ENCODE measurements at regions not wholly inside any gene's neighbourhood (a gene's known extent, or its start where the extent isn't known, plus 50 kb on each side); places are given as distances from the start of the nearest gene placed in this dataset.

DNA sequence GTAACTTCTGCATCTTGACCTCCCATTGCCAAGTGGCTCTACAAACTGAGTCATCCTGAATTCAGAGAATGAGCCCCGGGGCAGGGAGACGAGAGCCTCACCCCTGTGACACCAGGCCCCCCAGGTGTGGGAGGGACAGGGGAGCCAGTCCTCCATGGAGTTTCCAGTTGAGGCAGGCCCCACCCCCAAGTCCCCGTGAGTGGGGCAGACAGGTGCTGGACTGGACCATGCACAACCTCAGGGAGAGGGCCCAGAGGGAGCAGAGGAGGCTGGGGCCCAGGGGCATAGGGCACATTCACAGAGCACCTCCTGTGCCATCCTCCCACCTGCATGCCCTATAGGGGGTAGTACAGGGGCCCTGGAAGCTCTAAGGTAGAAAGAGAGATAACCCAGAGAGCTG lies 180.8 kb downstream of the BRD1 start:
- H3K9me3 ChIP-seq (ENCODE audit: control insufficient read depth, insufficient read depth, low read length) = no peaks in the 10 kb centered on the region
- no peak overlapping the region for H3K4me2 ChIP-seq (ENCODE audit: low read length)
- H3K4me3 ChIP-seq (ENCODE audit: low read length) = no peak overlapping the region
- peaks cover 78% of the 10 kb centered on the region for H3K36me3 ChIP-seq (ENCODE audit: control insufficient read depth, low read length)
- no peak for TF ChIP-seq EZH2phosphoT487 (IDR thresholded peaks at IDR 0.05; ENCODE audit: borderline replicate concordance, low read length)
- TF ChIP-seq, protein P1, sequence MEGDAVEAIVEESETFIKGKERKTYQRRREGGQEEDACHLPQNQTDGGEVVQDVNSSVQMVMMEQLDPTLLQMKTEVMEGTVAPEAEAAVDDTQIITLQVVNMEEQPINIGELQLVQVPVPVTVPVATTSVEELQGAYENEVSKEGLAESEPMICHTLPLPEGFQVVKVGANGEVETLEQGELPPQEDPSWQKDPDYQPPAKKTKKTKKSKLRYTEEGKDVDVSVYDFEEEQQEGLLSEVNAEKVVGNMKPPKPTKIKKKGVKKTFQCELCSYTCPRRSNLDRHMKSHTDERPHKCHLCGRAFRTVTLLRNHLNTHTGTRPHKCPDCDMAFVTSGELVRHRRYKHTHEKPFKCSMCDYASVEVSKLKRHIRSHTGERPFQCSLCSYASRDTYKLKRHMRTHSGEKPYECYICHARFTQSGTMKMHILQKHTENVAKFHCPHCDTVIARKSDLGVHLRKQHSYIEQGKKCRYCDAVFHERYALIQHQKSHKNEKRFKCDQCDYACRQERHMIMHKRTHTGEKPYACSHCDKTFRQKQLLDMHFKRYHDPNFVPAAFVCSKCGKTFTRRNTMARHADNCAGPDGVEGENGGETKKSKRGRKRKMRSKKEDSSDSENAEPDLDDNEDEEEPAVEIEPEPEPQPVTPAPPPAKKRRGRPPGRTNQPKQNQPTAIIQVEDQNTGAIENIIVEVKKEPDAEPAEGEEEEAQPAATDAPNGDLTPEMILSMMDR (IDR thresholded peaks at IDR 0.05; ENCODE audit: low read depth, low read length, poor library complexity, severe bottlenecking) = no peak
- H3K9me2 ChIP-seq (replicated peaks; ENCODE audit: control insufficient read depth, low read length) = no peaks in the 10 kb centered on the region
- no peaks in the 10 kb centered on the region for H3F3A ChIP-seq (ENCODE audit: control insufficient read depth, insufficient read depth)
- H3K27ac ChIP-seq (ENCODE audit: low read depth, low read length) = no peak overlapping the region
- H4K20me1 ChIP-seq (ENCODE audit: control insufficient read depth, insufficient read depth, low read depth, low read length) = peaks cover 6% of the 10 kb centered on the region; the same call in 1 of the 2 replicates
- peaks cover 100% of the 10 kb centered on the region for H3K79me2 ChIP-seq (ENCODE audit: control insufficient read depth, low read length)
- no peaks in the 10 kb centered on the region for H3K27me3 ChIP-seq (ENCODE audit: control insufficient read depth, low read length)
- no peaks in the 10 kb centered on the region for H3K4me1 ChIP-seq (ENCODE audit: control insufficient read depth, low read length)

DNA sequence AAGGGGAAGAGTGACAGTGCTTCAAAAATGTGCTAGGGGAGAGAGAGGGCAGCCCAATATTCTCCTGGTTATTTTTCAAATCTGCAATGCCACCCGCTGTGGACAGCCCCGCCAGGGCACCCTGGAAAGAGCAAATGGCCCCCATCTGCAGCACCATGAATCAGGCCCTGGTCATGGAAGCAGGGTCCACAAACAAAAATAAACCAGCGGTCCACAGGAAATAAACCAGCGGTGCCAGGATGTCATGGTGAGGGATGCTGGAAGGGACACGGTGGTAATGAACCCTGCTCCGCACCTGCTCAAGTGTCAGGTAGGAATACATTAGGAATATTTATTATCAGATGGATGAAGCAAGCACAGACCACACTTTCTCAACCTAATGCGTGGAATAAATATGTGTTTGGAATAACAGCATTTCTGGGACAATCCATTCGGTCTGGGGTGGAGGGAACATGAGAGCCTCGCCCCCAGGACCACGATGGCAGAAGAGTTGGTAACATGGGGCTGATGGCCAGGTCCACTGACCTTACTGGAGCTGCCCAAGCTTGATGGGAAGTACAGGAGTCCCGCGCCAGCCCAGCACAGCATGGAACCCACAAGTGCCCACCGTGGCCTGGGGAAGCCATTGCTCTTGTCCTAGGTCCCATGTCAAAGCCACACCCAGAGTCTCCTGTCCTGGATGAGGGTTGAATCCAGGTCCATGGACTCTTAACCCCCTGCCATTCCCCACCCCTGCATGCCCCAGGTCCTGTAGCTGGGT lies 181.7 kb downstream of the BRD1 start:
- Histone ChIP-seq H3K79me2 (ENCODE audit: control insufficient read depth, low read length) (peaks cover 100% of the 10 kb centered on the region), H3K4me2 (ENCODE audit: low read length) (no peak overlapping the region), H3K36me3 (ENCODE audit: control insufficient read depth, low read length) (peaks cover 78% of the 10 kb centered on the region), H3K4me1 (ENCODE audit: control insufficient read depth, low read length) (no peaks in the 10 kb centered on the region), H3K9me2 (replicated peaks; ENCODE audit: control insufficient read depth, low read length) (no peaks in the 10 kb centered on the region), H3K27me3 (ENCODE audit: control insufficient read depth, low read length) (no peaks in the 10 kb centered on the region), H3K27ac (ENCODE audit: low read depth, low read length) (no peak overlapping the region), H4K20me1 (ENCODE audit: control insufficient read depth, insufficient read depth, low read depth, low read length) (peaks cover 6% of the 10 kb centered on the region; the same call in 1 of the 2 replicates), H3F3A (ENCODE audit: control insufficient read depth, insufficient read depth) (no peaks in the 10 kb centered on the region), H3K9me3 (ENCODE audit: control insufficient read depth, insufficient read depth, low read length) (no peaks in the 10 kb centered on the region), H3K4me3 (ENCODE audit: low read length) (no peak overlapping the region)
- TF ChIP-seq EZH2phosphoT487 (IDR thresholded peaks at IDR 0.05; ENCODE audit: borderline replicate concordance, low read length) = no peak
- TF ChIP-seq, protein P1 (IDR thresholded peaks at IDR 0.05; ENCODE audit: low read depth, low read length, poor library complexity, severe bottlenecking) = no peak

DNA sequence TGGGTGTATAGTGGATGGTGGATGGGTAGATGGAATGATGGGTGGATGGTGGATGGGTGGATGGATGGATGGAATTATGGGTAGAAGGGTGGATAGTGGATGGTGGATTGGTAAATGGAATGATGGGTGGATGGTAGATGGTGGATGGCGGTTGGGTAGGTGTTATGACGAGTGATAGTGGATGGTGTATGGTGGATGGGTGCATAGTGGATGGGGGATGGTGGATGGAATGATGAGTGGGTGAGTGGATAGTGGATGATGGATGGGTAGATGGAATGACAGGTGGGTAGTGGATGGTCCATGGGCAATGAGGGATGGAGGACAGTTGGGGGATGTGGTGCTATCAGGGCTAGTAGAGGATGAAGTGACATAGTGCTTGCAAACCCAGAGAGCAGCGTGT lies 182.4 kb downstream of the BRD1 start:
- Histone ChIP-seq H3K4me3 (ENCODE audit: low read length) (no peak overlapping the region), H3K4me2 (ENCODE audit: low read length) (no peak overlapping the region), H3K27me3 (ENCODE audit: control insufficient read depth, low read length) (no peaks in the 10 kb centered on the region), H4K20me1 (ENCODE audit: control insufficient read depth, insufficient read depth, low read depth, low read length) (peaks cover 6% of the 10 kb centered on the region; the same call in 1 of the 2 replicates), H3K36me3 (ENCODE audit: control insufficient read depth, low read length) (peaks cover 70% of the 10 kb centered on the region), H3K9me3 (ENCODE audit: control insufficient read depth, insufficient read depth, low read length) (no peaks in the 10 kb centered on the region), H3K4me1 (ENCODE audit: control insufficient read depth, low read length) (no peaks in the 10 kb centered on the region), H3K79me2 (ENCODE audit: control insufficient read depth, low read length) (peaks cover 100% of the 10 kb centered on the region), H3F3A (ENCODE audit: control insufficient read depth, insufficient read depth) (no peaks in the 10 kb centered on the region), H3K27ac (ENCODE audit: low read depth, low read length) (no peak overlapping the region), H3K9me2 (replicated peaks; ENCODE audit: control insufficient read depth, low read length) (no peaks in the 10 kb centered on the region)
- TF ChIP-seq, protein P1 (IDR thresholded peaks at IDR 0.05; ENCODE audit: low read depth, low read length, poor library complexity, severe bottlenecking) = no peak
- no peak for TF ChIP-seq EZH2phosphoT487 (IDR thresholded peaks at IDR 0.05; ENCODE audit: borderline replicate concordance, low read length)
